DOHH2 (cell line): ENCODE measurements at regions not wholly inside any gene's neighbourhood (a gene's known extent, or its start where the extent isn't known, plus 50 kb on each side); places are given as distances from the start of the nearest gene placed in this dataset.

Source experiments
- H3F3A ChIP-seq: fragments of 200-600 bp; sonication (generic), shearing (Covaris generic); 2 replicates; pipeline ENCODE4 v1.6.0; 2016; ENCODE audit warnings: antibody characterized with exemption, mild to moderate bottlenecking; ENCODE audit not compliant: control insufficient read depth, insufficient read depth
- H3K27ac ChIP-seq: fragments of 200-600 bp; sonication (generic); 2 replicates; pipeline ENCODE4 v1.5.1; 2014; ENCODE audit warnings: low read depth, mild to moderate bottlenecking, low read length, moderate library complexity
- H3K27me3 ChIP-seq: fragments of 200-600 bp; sonication (generic); 2 replicates; pipeline ENCODE4 v1.6.1; 2014; ENCODE audit warnings: mild to moderate bottlenecking, low read length, mixed read lengths; ENCODE audit not compliant: control insufficient read depth
- H3K36me3 ChIP-seq: fragments of 200-600 bp; sonication (generic); 2 replicates; pipeline ENCODE4 v1.6.1; 2014; ENCODE audit warnings: mild to moderate bottlenecking, low read length, moderate library complexity, mixed read lengths; ENCODE audit not compliant: control insufficient read depth
- H3K4me1 ChIP-seq: fragments of 200-600 bp; sonication (generic); 2 replicates; pipeline ENCODE4 v1.6.1; 2014; ENCODE audit warnings: mild to moderate bottlenecking, low read length, mixed read lengths; ENCODE audit not compliant: control insufficient read depth
- H3K4me2 ChIP-seq: fragments of 200-600 bp; sonication (generic); 2 replicates; pipeline ENCODE4 v1.6.0; 2014; ENCODE audit warnings: mild to moderate bottlenecking, low read length, moderate library complexity
- H3K4me3 ChIP-seq: fragments of 200-600 bp; sonication (generic); 2 replicates; pipeline ENCODE4 v1.5.1; 2014; ENCODE audit warnings: mild to moderate bottlenecking, low read length, mixed read lengths
- H3K79me2 ChIP-seq: fragments of 200-600 bp; sonication (generic); 2 replicates; pipeline ENCODE4 v1.6.1; 2014; ENCODE audit warnings: mild to moderate bottlenecking, low read length, mixed read lengths; ENCODE audit not compliant: control insufficient read depth
- H3K9me2 ChIP-seq: fragments of 200-600 bp; sonication (generic); replicated peaks from 2 replicates; pipeline ENCODE4 v1.6.1; 2014; ENCODE audit warnings: mild to moderate bottlenecking, low read length, mixed read lengths; ENCODE audit not compliant: control insufficient read depth
- H3K9me3 ChIP-seq: fragments of 200-600 bp; sonication (generic); 2 replicates; pipeline ENCODE4 v1.6.1; 2014; ENCODE audit warnings: antibody characterized with exemption, low read length, mixed read lengths; ENCODE audit not compliant: control insufficient read depth, insufficient read depth
- H4K20me1 ChIP-seq: fragments of 200-600 bp; sonication (generic); 2 replicates; pipeline ENCODE4 v1.6.0; 2014; ENCODE audit warnings: low read depth, mild to moderate bottlenecking, antibody characterized with exemption, low read length, moderate library complexity; ENCODE audit not compliant: control insufficient read depth, insufficient read depth
- EZH2phosphoT487 ChIP-seq: fragments of 200-600 bp; sonication (generic); IDR thresholded peaks from 2 replicates; pipeline ENCODE4 v1.6.1; 2017; ENCODE audit warnings: borderline replicate concordance, mild to moderate bottlenecking, antibody characterized with exemption, low read length, moderate library complexity, mixed read lengths
- TF ChIP-seq, protein P1 (sequence below): fragments of 200-600 bp; sonication (generic); IDR thresholded peaks from one replicate; pipeline ENCODE4 v1.5.1; 2014; ENCODE audit warnings: antibody characterized with exemption, mild to moderate bottlenecking, low read depth, low read length; ENCODE audit not compliant: poor library complexity, severe bottlenecking

GRCh38 chr2:146576339-146577111, 1268.3 kb upstream of the ACVR2A start:
- Histone ChIP-seq H3K27me3 (no peaks in the 10 kb centered on the region), H3K4me2 (no peak overlapping the region), H3K79me2 (no peaks in the 10 kb centered on the region), H3K27ac (no peak overlapping the region), H3F3A (no peaks in the 10 kb centered on the region), H3K4me3 (no peak overlapping the region), H3K4me1 (no peaks in the 10 kb centered on the region), H3K9me2 (no peaks in the 10 kb centered on the region), H4K20me1 (no peaks in the 10 kb centered on the region), H3K36me3 (no peaks in the 10 kb centered on the region), H3K9me3 (no peaks in the 10 kb centered on the region)
- TF ChIP-seq EZH2phosphoT487: no peak
- TF ChIP-seq, protein P1, sequence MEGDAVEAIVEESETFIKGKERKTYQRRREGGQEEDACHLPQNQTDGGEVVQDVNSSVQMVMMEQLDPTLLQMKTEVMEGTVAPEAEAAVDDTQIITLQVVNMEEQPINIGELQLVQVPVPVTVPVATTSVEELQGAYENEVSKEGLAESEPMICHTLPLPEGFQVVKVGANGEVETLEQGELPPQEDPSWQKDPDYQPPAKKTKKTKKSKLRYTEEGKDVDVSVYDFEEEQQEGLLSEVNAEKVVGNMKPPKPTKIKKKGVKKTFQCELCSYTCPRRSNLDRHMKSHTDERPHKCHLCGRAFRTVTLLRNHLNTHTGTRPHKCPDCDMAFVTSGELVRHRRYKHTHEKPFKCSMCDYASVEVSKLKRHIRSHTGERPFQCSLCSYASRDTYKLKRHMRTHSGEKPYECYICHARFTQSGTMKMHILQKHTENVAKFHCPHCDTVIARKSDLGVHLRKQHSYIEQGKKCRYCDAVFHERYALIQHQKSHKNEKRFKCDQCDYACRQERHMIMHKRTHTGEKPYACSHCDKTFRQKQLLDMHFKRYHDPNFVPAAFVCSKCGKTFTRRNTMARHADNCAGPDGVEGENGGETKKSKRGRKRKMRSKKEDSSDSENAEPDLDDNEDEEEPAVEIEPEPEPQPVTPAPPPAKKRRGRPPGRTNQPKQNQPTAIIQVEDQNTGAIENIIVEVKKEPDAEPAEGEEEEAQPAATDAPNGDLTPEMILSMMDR: no peak

- H4K20me1 ChIP-seq: no peaks in the 10 kb centered on the region
- H3K4me3 ChIP-seq: no peak overlapping the region
- no peaks in the 10 kb centered on the region for H3K9me3 ChIP-seq
- no peak for TF ChIP-seq EZH2phosphoT487
- TF ChIP-seq, protein P1: no peak
- H3K4me2 ChIP-seq: no peak overlapping the region
- no peaks in the 10 kb centered on the region for H3F3A ChIP-seq
- no peaks in the 10 kb centered on the region for H3K36me3 ChIP-seq
- H3K9me2 ChIP-seq: no peaks in the 10 kb centered on the region; the same call in 1 of the 2 replicates
- H3K79me2 ChIP-seq: no peaks in the 10 kb centered on the region
- no peaks in the 10 kb centered on the region for H3K4me1 ChIP-seq
- H3K27me3 ChIP-seq: no peaks in the 10 kb centered on the region
- no peak overlapping the region for H3K27ac ChIP-seq
Observed at GRCh38 chr2:146572598-146572997, 1272.2 kb upstream of the ACVR2A start.

DNA sequence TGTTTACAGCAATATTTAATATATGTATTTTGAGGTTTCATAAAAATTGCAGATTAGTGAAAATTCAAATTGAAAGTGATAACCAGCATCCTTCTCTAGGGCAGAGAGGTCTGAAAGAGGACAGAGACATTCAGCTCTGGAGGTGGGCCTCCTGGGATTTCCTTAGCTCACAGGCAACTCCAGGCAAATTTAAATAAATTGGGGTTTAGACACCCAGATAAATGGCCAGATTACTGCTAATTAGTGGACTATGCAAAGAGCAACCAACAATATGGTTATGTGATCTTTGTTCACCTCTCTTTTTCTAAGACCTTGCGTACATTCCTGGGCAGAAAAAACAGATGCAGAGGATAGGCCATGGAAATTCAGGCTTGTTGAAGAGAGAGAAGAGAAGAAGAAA, 1282.8 kb upstream of the ACVR2A start:
- no peaks in the 10 kb centered on the region for H3K4me1 ChIP-seq
- no peak overlapping the region for H3K27ac ChIP-seq
- no peaks in the 10 kb centered on the region for H3K9me2 ChIP-seq
- no peaks in the 10 kb centered on the region for H3K9me3 ChIP-seq
- no peak overlapping the region for H3K4me3 ChIP-seq
- no peaks in the 10 kb centered on the region for H4K20me1 ChIP-seq
- no peaks in the 10 kb centered on the region for H3F3A ChIP-seq
- no peaks in the 10 kb centered on the region for H3K36me3 ChIP-seq
- no peak overlapping the region for H3K4me2 ChIP-seq
- TF ChIP-seq, protein P1: no peak
- no peak for TF ChIP-seq EZH2phosphoT487
- no peaks in the 10 kb centered on the region for H3K79me2 ChIP-seq
- H3K27me3 ChIP-seq: no peaks in the 10 kb centered on the region
